ENCODE measurements at regions not wholly inside any gene's neighbourhood (a gene's known extent, or its start where the extent isn't known, plus 50 kb on each side); places are given as distances from the start of the nearest gene placed in this dataset.
"Not testable (repeated sequence)": the region's sequence is repeated elsewhere in the genome, so short reads cannot be mapped to it uniquely, and the experiment has no call there.

GRCh38 chr21:14006144-14006543, 204.6 kb downstream of the LIPI start:
- not testable (repeated sequence) for TF ChIP-seq CTCF (IDR thresholded peaks at IDR 0.05; ENCODE audit: low read length); EZH2 (IDR thresholded peaks at IDR 0.05; ENCODE audit: borderline replicate concordance, low read length)

Measured in OCI-LY1 (cell line).